Tibial artery (tissue), 4 donors: ENCODE measurements at regions not wholly inside any gene's neighbourhood (a gene's known extent, or its start where the extent isn't known, plus 50 kb on each side); places are given as distances from the start of the nearest gene placed in this dataset.

Source experiments
- DNase-seq, 2 donors: peaks; one replicate each; pipeline ENCODE4 v3.0.0-alpha.2; 2019
- H3K27ac ChIP-seq, 2 donors: fragments of 200-600 bp; sonication (generic) in 1 of 2; 1 replicate in 1 of 2; 2 replicates in 1 of 2; pipeline ENCODE4 v1.5.1; 2018 to 2019; ENCODE audit warnings: mild to moderate bottlenecking in 1 of 2
- H3K27me3 ChIP-seq, 2 donors: fragments of 200-600 bp; sonication (generic) in 1 of 2; one replicate each; pipeline versions ENCODE4 v1.5.1 to v1.6.0; 2016 to 2019
- H3K36me3 ChIP-seq, 3 donors: fragments of 200-600 bp; sonication (generic) in 2 of 3; one replicate each; pipeline ENCODE4 v1.5.1; 2016 to 2019; ENCODE audit warnings: mild to moderate bottlenecking in 2 of 3
- H3K4me1 ChIP-seq, 4 donors: fragments of 200-600 bp; sonication (generic) in 2 of 4; 1 replicate in 3 of 4; 2 replicates in 1 of 4; pipeline ENCODE4 v1.5.1; 2016 to 2019
- H3K4me3 ChIP-seq, 2 donors: fragments of 200-600 bp; sonication (generic) in 1 of 2; 1 replicate in 1 of 2; 2 replicates in 1 of 2; pipeline ENCODE4 v1.5.1; 2018 to 2019; ENCODE audit warnings: mild to moderate bottlenecking in 2 of 2
- H3K9me3 ChIP-seq, 3 donors: fragments of 200-600 bp; sonication (generic) in 1 of 3; one replicate each; pipeline ENCODE4 v1.5.1; 2016 to 2019
- CTCF ChIP-seq, 2 experiments: fragments of 200-600 bp in 1 of 2; fragments of 450-650 bp in 1 of 2; IDR thresholded peaks; one replicate each; pipeline ENCODE4 v1.5.1; 2017 to 2019; ENCODE audit warnings: antibody characterized with exemption in 2 of 2, mild to moderate bottlenecking in 1 of 2, moderate library complexity in 1 of 2
- intact Hi-C: fragments of 100-400 bp; cut with DNase I; formaldehyde crosslinking; loops from one replicate; pipeline ENCODE4 v1.15.0; 2023; ENCODE audit warnings: low total_unique reads

DNA sequence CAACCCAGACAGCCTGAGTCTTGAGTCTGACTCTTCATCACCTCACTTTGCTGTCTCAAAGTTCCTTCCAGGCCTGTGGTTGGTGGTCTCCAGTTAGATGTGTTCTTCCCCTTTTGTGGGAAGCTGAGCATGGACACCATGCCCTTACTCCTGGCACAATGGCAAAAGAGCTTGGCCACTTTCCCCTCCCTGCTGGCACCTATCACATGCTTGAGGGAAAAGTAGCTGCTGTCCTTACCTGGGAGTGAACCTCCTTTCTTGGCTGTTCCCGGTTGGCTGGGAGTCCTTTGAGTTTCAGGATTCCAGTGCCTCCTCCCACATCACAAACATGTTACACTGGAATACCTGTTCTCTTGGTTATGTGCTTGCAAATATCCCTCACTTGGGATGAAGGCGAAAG, 97.8 kb downstream of the GATA6 start:
- DNase-seq: no peak
- no peak overlapping the region for H3K27ac ChIP-seq
- H3K4me3 ChIP-seq: no peak overlapping the region

GRCh38 chr18:22265838-22266237, 96.4 kb downstream of the GATA6 start:
- TF ChIP-seq CTCF (IDR thresholded peaks at IDR 0.05): no peak
- intact Hi-C loops: no loop called here
- no peaks in the 10 kb centered on the region for H3K27me3 ChIP-seq
- DNase-seq: no peak
- no peaks in the 10 kb centered on the region for H3K36me3 ChIP-seq
- H3K27ac ChIP-seq: no peak overlapping the region
- no peaks in the 10 kb centered on the region for H3K9me3 ChIP-seq
- H3K4me1 ChIP-seq: no peaks in the 10 kb centered on the region
- H3K4me3 ChIP-seq: no peak overlapping the region

More for the DNA sequence above, 97.8 kb downstream of the GATA6 start:
- H3K36me3 ChIP-seq: no peaks in the 10 kb centered on the region
- no peaks in the 10 kb centered on the region for H3K9me3 ChIP-seq
- no peaks in the 10 kb centered on the region for H3K4me1 ChIP-seq
- H3K27me3 ChIP-seq: no peaks in the 10 kb centered on the region
- no peak for TF ChIP-seq CTCF (IDR thresholded peaks at IDR 0.05)
- intact Hi-C loops: no loop called here

- no peaks in the 10 kb centered on the region for H3K9me3 ChIP-seq
- H3K36me3 ChIP-seq: no peaks in the 10 kb centered on the region
- no peak for DNase-seq
- H3K4me1 ChIP-seq: peaks cover 0 to 4% (median 0%) of the 10 kb centered on the region in 4 donors
- no peak overlapping the region for H3K27ac ChIP-seq
- TF ChIP-seq CTCF (IDR thresholded peaks at IDR 0.05): no peak
- H3K4me3 ChIP-seq: no peak overlapping the region
- H3K27me3 ChIP-seq: no peaks in the 10 kb centered on the region
- intact Hi-C loops: no loop called here
Observed at GRCh38 chr18:22260208-22260820, 90.9 kb downstream of the GATA6 start.

DNA sequence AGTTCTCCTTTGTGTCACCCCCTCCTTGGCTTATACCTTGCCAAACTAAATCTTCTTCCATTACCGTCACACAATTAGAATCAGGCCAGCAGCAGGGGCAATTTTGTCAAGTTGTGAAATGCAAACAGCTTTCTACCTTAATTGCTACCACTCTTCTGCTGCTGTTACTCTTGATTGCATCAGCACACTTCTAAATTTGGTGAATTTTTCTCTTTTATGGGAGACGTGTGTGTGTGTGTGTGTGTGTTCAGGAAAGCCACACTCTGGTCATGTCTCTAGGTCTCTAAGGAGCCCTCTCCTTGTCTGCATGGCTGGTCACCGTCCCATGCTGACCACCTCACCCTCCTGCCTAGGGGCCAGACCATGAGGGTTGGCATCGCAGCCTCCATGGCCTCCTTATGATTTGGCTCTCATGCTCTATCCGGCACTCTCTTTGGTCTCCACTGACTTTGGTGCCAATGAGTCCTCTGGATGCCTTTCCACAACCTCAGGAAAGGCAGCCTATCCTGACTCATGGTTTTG, 87.7 kb downstream of the GATA6 start:
- no peaks in the 10 kb centered on the region for H3K27me3 ChIP-seq
- peaks cover 0 to 10% (median 2%) of the 10 kb centered on the region in 4 donors for H3K4me1 ChIP-seq
- TF ChIP-seq CTCF (IDR thresholded peaks at IDR 0.05): no peak
- no peaks in the 10 kb centered on the region for H3K36me3 ChIP-seq
- DNase-seq: no peak
- no peaks in the 10 kb centered on the region for H3K9me3 ChIP-seq
- no peak overlapping the region for H3K4me3 ChIP-seq
- H3K27ac ChIP-seq: no peak overlapping the region
- intact Hi-C loops: no loop called here

DNA sequence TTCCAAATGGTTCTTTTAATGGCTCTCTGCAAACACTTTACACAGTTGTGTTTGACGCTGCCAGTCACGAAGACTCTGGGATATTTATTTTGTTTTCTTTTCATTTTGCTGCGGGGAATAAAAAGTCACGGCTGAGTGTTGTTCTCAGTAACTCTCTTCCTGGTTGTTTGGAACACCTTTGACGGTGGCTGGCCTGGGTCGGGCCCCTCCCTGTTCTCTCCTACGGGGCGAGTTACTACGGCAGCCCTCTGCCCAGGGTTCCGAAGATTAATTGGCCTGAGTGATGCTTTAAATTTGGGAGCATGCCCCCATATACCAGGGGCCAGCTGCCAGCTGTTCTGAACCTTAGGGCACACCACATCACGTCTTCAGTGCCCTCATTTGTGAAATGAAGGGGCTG, 84.7 kb downstream of the GATA6 start:
- intact Hi-C loops: no loop called here
- Histone ChIP-seq H3K27ac (no peak overlapping the region), H3K9me3 (no peaks in the 10 kb centered on the region), H3K4me1 (peaks cover 0 to 10% (median 2%) of the 10 kb centered on the region in 4 donors), H3K4me3 (no peak overlapping the region), H3K36me3 (no peaks in the 10 kb centered on the region), H3K27me3 (no peaks in the 10 kb centered on the region)
- TF ChIP-seq CTCF (IDR thresholded peaks at IDR 0.05): no peak
- DNase-seq: no peak
